Smooth muscle cell (in vitro differentiated cells): ENCODE measurements at regions not wholly inside any gene's neighbourhood (a gene's known extent, or its start where the extent isn't known, plus 50 kb on each side); places are given as distances from the start of the nearest gene placed in this dataset.

Experiments
- DNase-seq: peaks from one replicate; lab custom pipeline; 2025; ENCODE audit not compliant: unreplicated experiment; lab: John Stamatoyannopoulos, UW
- H2AFZ ChIP-seq: fragments of 200-600 bp; sonication (generic); 2 replicates; pipeline ENCODE4 v1.6.0; 2016; ENCODE audit warnings: antibody characterized with exemption, low read depth, mild to moderate bottlenecking
- H3F3A ChIP-seq: fragments of 200-600 bp; sonication (generic); 2 replicates; pipeline ENCODE4 v1.6.0; 2017; ENCODE audit warnings: antibody characterized with exemption, low read depth
- H3K27ac ChIP-seq: fragments of 200-600 bp; sonication (generic); 2 replicates; pipeline ENCODE4 v1.5.1; 2016; ENCODE audit warnings: low read depth, mild to moderate bottlenecking
- H3K27me3 ChIP-seq: fragments of 200-600 bp; sonication (generic); 2 replicates; pipeline ENCODE4 v1.6.1; 2016; ENCODE audit warnings: low read depth, mild to moderate bottlenecking
- H3K36me3 ChIP-seq: fragments of 200-600 bp; sonication (generic); 2 replicates; pipeline ENCODE4 v1.5.1; 2016; ENCODE audit warnings: low read depth
- H3K4me1 ChIP-seq: fragments of 200-600 bp; sonication (generic); 2 replicates; pipeline ENCODE4 v1.5.1; 2016; ENCODE audit warnings: low read depth
- H3K4me2 ChIP-seq: fragments of 200-600 bp; sonication (generic); 2 replicates; pipeline ENCODE4 v1.6.0; 2016; ENCODE audit warnings: mild to moderate bottlenecking
- H3K4me3 ChIP-seq: fragments of 200-600 bp; sonication (generic); 2 replicates; pipeline ENCODE4 v1.5.1; 2016; ENCODE audit warnings: mild to moderate bottlenecking
- H3K79me2 ChIP-seq: fragments of 200-600 bp; sonication (generic); 2 replicates; pipeline ENCODE4 v1.6.0; 2016; ENCODE audit warnings: low read depth, mild to moderate bottlenecking
- H3K9ac ChIP-seq: fragments of 200-600 bp; sonication (generic); 2 replicates; pipeline ENCODE4 v1.6.0; 2016; ENCODE audit warnings: low read depth
- H3K9me3 ChIP-seq: fragments of 200-600 bp; sonication (generic); replicated peaks from 2 replicates; pipeline ENCODE4 v1.5.1; 2016; ENCODE audit warnings: low read depth
- H4K20me1 ChIP-seq: fragments of 200-600 bp; sonication (generic); 2 replicates; pipeline ENCODE4 v1.6.0; 2016; ENCODE audit warnings: low read depth
- WGBS: methylation state at CpG from one replicate; pipeline ENCODE4 v1.1.7; 2016; ENCODE audit warnings: low lambda C conversion rate; 5-methylcytosine and 5-hydroxymethylcytosine counted together
- TF ChIP-seq, protein P1 (sequence below): fragments of 200-600 bp; sonication (generic); IDR thresholded peaks from 2 replicates; pipeline ENCODE4 v1.5.1; 2017; ENCODE audit warnings: borderline replicate concordance, mild to moderate bottlenecking, antibody characterized with exemption; ENCODE audit not compliant: insufficient read depth, poor library complexity, severe bottlenecking

DNA sequence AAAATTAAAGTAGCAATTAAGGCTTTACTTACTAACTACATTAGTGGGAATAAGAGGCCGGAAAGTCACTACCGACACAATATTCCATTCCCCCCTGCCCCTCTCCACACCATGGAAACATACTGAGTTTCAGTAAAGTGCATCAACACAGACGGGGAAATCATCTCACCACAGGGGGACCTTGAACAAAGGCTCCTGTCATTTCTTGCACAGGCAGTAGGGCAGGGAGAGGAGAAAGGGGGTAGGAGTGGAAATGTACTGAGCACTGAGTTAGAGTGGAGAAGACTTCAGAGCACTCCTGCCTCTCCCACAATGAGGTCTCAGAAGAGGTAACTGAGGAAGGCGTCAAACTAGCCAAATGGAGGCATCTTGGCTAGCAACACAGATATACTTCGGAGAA lies 1426.9 kb upstream of the EYS start:
- H3K27ac ChIP-seq = no peak overlapping the region
- H3K4me2 ChIP-seq = no peak overlapping the region
- H3K36me3 ChIP-seq = no peaks in the 10 kb centered on the region
- no peak overlapping the region for H2AFZ ChIP-seq
- no peaks in the 10 kb centered on the region for H3K9me3 ChIP-seq
- H3K9ac ChIP-seq = no peak overlapping the region
- H4K20me1 ChIP-seq = no peaks in the 10 kb centered on the region
- no peaks in the 10 kb centered on the region for H3K79me2 ChIP-seq
- H3K27me3 ChIP-seq = no peaks in the 10 kb centered on the region
- TF ChIP-seq, protein P1, sequence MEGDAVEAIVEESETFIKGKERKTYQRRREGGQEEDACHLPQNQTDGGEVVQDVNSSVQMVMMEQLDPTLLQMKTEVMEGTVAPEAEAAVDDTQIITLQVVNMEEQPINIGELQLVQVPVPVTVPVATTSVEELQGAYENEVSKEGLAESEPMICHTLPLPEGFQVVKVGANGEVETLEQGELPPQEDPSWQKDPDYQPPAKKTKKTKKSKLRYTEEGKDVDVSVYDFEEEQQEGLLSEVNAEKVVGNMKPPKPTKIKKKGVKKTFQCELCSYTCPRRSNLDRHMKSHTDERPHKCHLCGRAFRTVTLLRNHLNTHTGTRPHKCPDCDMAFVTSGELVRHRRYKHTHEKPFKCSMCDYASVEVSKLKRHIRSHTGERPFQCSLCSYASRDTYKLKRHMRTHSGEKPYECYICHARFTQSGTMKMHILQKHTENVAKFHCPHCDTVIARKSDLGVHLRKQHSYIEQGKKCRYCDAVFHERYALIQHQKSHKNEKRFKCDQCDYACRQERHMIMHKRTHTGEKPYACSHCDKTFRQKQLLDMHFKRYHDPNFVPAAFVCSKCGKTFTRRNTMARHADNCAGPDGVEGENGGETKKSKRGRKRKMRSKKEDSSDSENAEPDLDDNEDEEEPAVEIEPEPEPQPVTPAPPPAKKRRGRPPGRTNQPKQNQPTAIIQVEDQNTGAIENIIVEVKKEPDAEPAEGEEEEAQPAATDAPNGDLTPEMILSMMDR = no peak
- no peak for DNase-seq
- H3K4me3 ChIP-seq = no peak overlapping the region
- H3F3A ChIP-seq = no peaks in the 10 kb centered on the region
- H3K4me1 ChIP-seq = no peaks in the 10 kb centered on the region
- WGBS = 87% methylated on average over 5 of the region's 5 CpGs

DNA sequence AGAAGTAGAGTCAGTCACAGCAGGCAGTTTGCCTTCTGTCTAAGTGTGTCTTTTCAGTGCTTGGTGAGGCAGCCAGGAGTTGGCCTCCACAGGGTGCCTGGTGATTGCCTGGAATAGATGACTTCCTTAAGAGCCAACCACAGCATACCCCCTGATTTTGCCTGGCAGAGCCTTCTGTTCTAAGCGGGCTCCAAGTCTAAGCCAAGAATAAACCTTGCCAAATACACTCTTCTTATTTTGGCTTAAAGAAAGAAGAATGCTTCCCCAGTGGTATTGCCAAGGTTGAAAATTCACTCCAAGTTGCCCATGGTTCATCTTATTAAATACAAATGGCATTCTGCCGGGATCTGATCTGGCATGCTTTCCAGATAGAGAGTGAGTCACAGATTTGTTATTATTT lies 1424.8 kb upstream of the EYS start:
- H3K79me2 ChIP-seq = no peaks in the 10 kb centered on the region
- H2AFZ ChIP-seq = no peak overlapping the region
- H3F3A ChIP-seq = no peaks in the 10 kb centered on the region
- H3K27ac ChIP-seq = no peak overlapping the region
- 96% methylated on average over 2 of the region's 2 CpGs for WGBS
- no peak overlapping the region for H3K4me3 ChIP-seq
- H4K20me1 ChIP-seq = no peaks in the 10 kb centered on the region
- H3K36me3 ChIP-seq = no peaks in the 10 kb centered on the region
- no peaks in the 10 kb centered on the region for H3K27me3 ChIP-seq
- no peak for DNase-seq
- TF ChIP-seq, protein P1 = no peak
- no peaks in the 10 kb centered on the region for H3K9me3 ChIP-seq
- H3K4me1 ChIP-seq = no peaks in the 10 kb centered on the region
- H3K4me2 ChIP-seq = no peak overlapping the region
- no peak overlapping the region for H3K9ac ChIP-seq

DNA sequence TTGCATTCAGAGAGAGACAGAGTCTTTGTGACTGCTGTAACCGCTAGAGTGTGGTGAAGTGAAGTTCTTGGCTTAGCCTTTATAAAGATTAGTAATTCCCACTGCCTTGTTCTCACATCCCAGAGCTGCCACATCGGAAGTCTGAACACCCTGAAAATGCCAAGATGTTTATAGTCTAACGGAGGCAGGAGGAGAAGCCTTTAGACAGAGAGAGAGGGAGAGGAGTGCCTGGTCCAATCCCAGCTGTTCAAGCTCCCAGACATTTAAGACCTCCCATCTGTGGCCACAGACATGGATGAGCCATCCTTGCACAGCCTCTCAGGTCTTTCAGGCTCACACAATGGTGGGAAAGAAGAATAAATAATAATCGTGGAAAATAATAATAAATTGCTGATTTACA lies 1422.8 kb upstream of the EYS start:
- WGBS = 63% methylated on average over 4 of the region's 4 CpGs
- Histone ChIP-seq H3K79me2 (no peaks in the 10 kb centered on the region), H2AFZ (no peak overlapping the region), H4K20me1 (no peaks in the 10 kb centered on the region), H3K9me3 (no peaks in the 10 kb centered on the region), H3K27ac (no peak overlapping the region), H3K4me2 (no peak overlapping the region), H3K9ac (no peak overlapping the region), H3K4me3 (no peak overlapping the region), H3K4me1 (no peaks in the 10 kb centered on the region), H3K27me3 (no peaks in the 10 kb centered on the region), H3F3A (no peaks in the 10 kb centered on the region), H3K36me3 (no peaks in the 10 kb centered on the region)
- TF ChIP-seq, protein P1 = no peak
- no peak for DNase-seq

DNA sequence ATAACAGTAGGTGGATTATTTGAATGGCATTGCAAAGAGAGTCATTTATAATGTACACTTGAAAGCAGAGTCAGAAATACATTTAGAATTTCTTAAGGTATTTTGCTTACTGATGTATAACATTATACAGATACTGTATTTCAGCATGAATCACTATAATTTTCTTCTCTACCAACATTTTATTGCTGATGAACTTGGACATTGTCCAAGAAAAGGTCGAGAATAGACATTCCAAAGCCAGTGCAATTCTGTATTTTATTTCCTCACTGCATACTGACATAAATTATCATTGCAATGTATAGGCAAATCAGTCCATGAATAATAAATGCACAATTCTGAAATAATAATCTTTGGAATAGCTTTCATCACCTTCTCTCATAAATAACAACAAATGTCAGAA lies 1420.0 kb upstream of the EYS start:
- Histone ChIP-seq H3K9me3 (no peaks in the 10 kb centered on the region), H3K4me2 (no peak overlapping the region), H2AFZ (no peak overlapping the region), H3K36me3 (no peaks in the 10 kb centered on the region), H3K9ac (no peak overlapping the region), H4K20me1 (no peaks in the 10 kb centered on the region), H3K4me1 (no peaks in the 10 kb centered on the region), H3K27me3 (no peaks in the 10 kb centered on the region), H3K4me3 (no peak overlapping the region), H3K79me2 (no peaks in the 10 kb centered on the region), H3K27ac (no peak overlapping the region), H3F3A (no peaks in the 10 kb centered on the region)
- WGBS = 67% methylated on average over 1 of the region's 1 CpG
- DNase-seq = no peak
- TF ChIP-seq, protein P1 = no peak
